Uterus (tissue), 3 donors: ENCODE measurements at regions not wholly inside any gene's neighbourhood (a gene's known extent, or its start where the extent isn't known, plus 50 kb on each side); places are given as distances from the start of the nearest gene placed in this dataset.

ENCODE experiments used
- DNase-seq, 2 donors: peaks; one replicate each; pipeline ENCODE4 v3.0.0-alpha.2; 2019 to 2020
- H3K27ac ChIP-seq, 2 donors: fragments of 200-600 bp; sonication (generic); 1 replicate in 1 of 2; 2 replicates in 1 of 2; pipeline ENCODE4 v1.5.1; 2016 to 2018
- H3K27me3 ChIP-seq, 2 donors: fragments of 200-600 bp; sonication (generic); one replicate each; pipeline ENCODE4 v1.5.1; 2018 to 2019; ENCODE audit warnings: control low read depth in 1 of 2
- H3K36me3 ChIP-seq, 2 donors: fragments of 200-600 bp; sonication (generic); one replicate each; pipeline ENCODE4 v1.5.1; 2019; ENCODE audit warnings: control low read depth in 1 of 2
- H3K4me1 ChIP-seq, 2 donors: fragments of 200-600 bp; sonication (generic); one replicate each; pipeline ENCODE4 v1.5.1; 2018 to 2019; ENCODE audit warnings: control low read depth in 1 of 2
- H3K4me3 ChIP-seq, 2 donors: fragments of 200-600 bp; sonication (generic); 1 replicate in 1 of 2; 2 replicates in 1 of 2; pipeline ENCODE4 v1.5.1; 2018 to 2019; ENCODE audit warnings: mild to moderate bottlenecking in 1 of 2
- H3K9me3 ChIP-seq, 2 donors: fragments of 200-600 bp; sonication (generic); one replicate each; pipeline ENCODE4 v1.5.1; 2019; ENCODE audit warnings: control low read depth in 1 of 2
- CTCF ChIP-seq, 4 experiments: fragments of 200-600 bp in 2 of 4; fragments of 450-650 bp in 2 of 4; sonication (generic) in 2 of 4; IDR thresholded peaks; one replicate each; pipeline ENCODE4 v1.5.1; 2016 to 2019; ENCODE audit warnings: antibody characterized with exemption in 4 of 4, mild to moderate bottlenecking in 2 of 4, moderate library complexity in 1 of 4
- POLR2A ChIP-seq, 2 donors: fragments of 450-650 bp; IDR thresholded peaks; one replicate each; pipeline ENCODE4 v1.6.1; 2016; ENCODE audit warnings: antibody characterized with exemption in 2 of 2, mild to moderate bottlenecking in 1 of 2, moderate library complexity in 1 of 2
- intact Hi-C: fragments of 100-400 bp; cut with DNase I; formaldehyde crosslinking; loops from one replicate; pipeline ENCODE4 v1.15.1; 2023; ENCODE audit warnings: low total_unique reads
- donor health status: DM: yes; HTN: yes; CAD: no.

- TF ChIP-seq POLR2A (IDR thresholded peaks at IDR 0.05) (no peak), CTCF (IDR thresholded peaks at IDR 0.05) (no peak)
- Histone ChIP-seq H3K27me3 (no peaks in the 10 kb centered on the region), H3K4me3 (no peak overlapping the region), H3K4me1 (no peaks in the 10 kb centered on the region), H3K27ac (peak overlapping the region; percentile 4 to 29), H3K9me3 (no peaks in the 10 kb centered on the region), H3K36me3 (no peaks in the 10 kb centered on the region)
- intact Hi-C loops, result no loop called here
- peak; percentile 37 to 53 for DNase-seq
Measured at GRCh38 chr5:84885485-84886258, 501.0 kb upstream of the EDIL3 start.

- no peak for DNase-seq
- no peak overlapping the region for H3K4me3 ChIP-seq
- H3K36me3 ChIP-seq, result no peaks in the 10 kb centered on the region
- intact Hi-C loops, result no loop called here
- TF ChIP-seq CTCF (IDR thresholded peaks at IDR 0.05) (no peak), POLR2A (IDR thresholded peaks at IDR 0.05) (no peak)
- H3K27me3 ChIP-seq, result no peaks in the 10 kb centered on the region
- H3K4me1 ChIP-seq, result no peaks in the 10 kb centered on the region
- H3K27ac ChIP-seq, result no peak overlapping the region
- H3K9me3 ChIP-seq, result no peaks in the 10 kb centered on the region
Measured at GRCh38 chr5:84881737-84882136, 497.1 kb upstream of the EDIL3 start.

GRCh38 chr5:84874196-84874595 is 489.5 kb upstream of the EDIL3 start:
- no peak for TF ChIP-seq CTCF (IDR thresholded peaks at IDR 0.05)
- no peak for TF ChIP-seq POLR2A (IDR thresholded peaks at IDR 0.05)
- Histone ChIP-seq H3K9me3 (no peaks in the 10 kb centered on the region), H3K4me1 (no peaks in the 10 kb centered on the region), H3K27ac (no peak overlapping the region), H3K36me3 (no peaks in the 10 kb centered on the region), H3K27me3 (no peaks in the 10 kb centered on the region), H3K4me3 (no peak overlapping the region)
- DNase-seq, result no peak
- intact Hi-C loops, result no loop called here

GRCh38 chr5:84872768-84873167 is 488.1 kb upstream of the EDIL3 start:
- H3K4me3 ChIP-seq, result no peak overlapping the region
- DNase-seq, result no peak
- H3K4me1 ChIP-seq, result no peaks in the 10 kb centered on the region
- TF ChIP-seq POLR2A (IDR thresholded peaks at IDR 0.05) (no peak), CTCF (IDR thresholded peaks at IDR 0.05) (no peak)
- intact Hi-C loops, result no loop called here
- H3K27ac ChIP-seq, result no peak overlapping the region
- H3K27me3 ChIP-seq, result no peaks in the 10 kb centered on the region
- no peaks in the 10 kb centered on the region for H3K9me3 ChIP-seq
- no peaks in the 10 kb centered on the region for H3K36me3 ChIP-seq

GRCh38 chr5:84870369-84870768 is 485.7 kb upstream of the EDIL3 start:
- no peaks in the 10 kb centered on the region for H3K27me3 ChIP-seq
- intact Hi-C loops, result no loop called here
- no peak for DNase-seq
- H3K4me3 ChIP-seq, result no peak overlapping the region
- H3K9me3 ChIP-seq, result no peaks in the 10 kb centered on the region
- no peaks in the 10 kb centered on the region for H3K4me1 ChIP-seq
- no peak overlapping the region for H3K27ac ChIP-seq
- no peaks in the 10 kb centered on the region for H3K36me3 ChIP-seq
- TF ChIP-seq POLR2A (IDR thresholded peaks at IDR 0.05), result no peak
